Esophagus muscularis mucosa (tissue), 4 donors: ENCODE measurements at regions not wholly inside any gene's neighbourhood (a gene's known extent, or its start where the extent isn't known, plus 50 kb on each side); places are given as distances from the start of the nearest gene placed in this dataset.

Source experiments
- DNase-seq: peaks from one replicate; pipeline ENCODE4 v3.0.0-alpha.2; 2017; ENCODE audit errors: extremely low spot score
- H3K27ac ChIP-seq, 4 donors: fragments of 200-600 bp; sonication (generic); replicated peaks in 1 of 4; 1 replicate in 3 of 4; 2 replicates in 1 of 4; pipeline ENCODE4 v1.5.1; 2016 to 2019; ENCODE audit warnings: mild to moderate bottlenecking in 1 of 4
- H3K27me3 ChIP-seq, 4 donors: fragments of 200-600 bp; sonication (generic); one replicate each; pipeline versions ENCODE4 v1.5.1 to v1.6.0; 2016 to 2019
- H3K36me3 ChIP-seq, 4 donors: fragments of 200-600 bp; sonication (generic); one replicate each; pipeline ENCODE4 v1.5.1; 2016 to 2019
- H3K4me1 ChIP-seq, 4 donors: fragments of 200-600 bp; sonication (generic); one replicate each; pipeline ENCODE4 v1.5.1; 2016 to 2019
- H3K4me3 ChIP-seq, 4 donors: fragments of 200-600 bp; sonication (generic); 1 replicate in 2 of 4; 2 replicates in 2 of 4; pipeline ENCODE4 v1.5.1; 2016 to 2019; ENCODE audit warnings: mild to moderate bottlenecking in 4 of 4, moderate library complexity in 1 of 4
- H3K9me3 ChIP-seq, 4 donors: fragments of 200-600 bp; sonication (generic); 1 replicate in 3 of 4; 2 replicates in 1 of 4; pipeline ENCODE4 v1.5.1; 2016 to 2019
- CTCF ChIP-seq, 3 experiments: fragments of 200-600 bp in 2 of 3; fragments of 450-650 bp in 1 of 3; sonication (generic) in 2 of 3; IDR thresholded peaks; one replicate each; pipeline ENCODE4 v1.5.1; 2017 to 2019; ENCODE audit warnings: antibody characterized with exemption in 3 of 3, mild to moderate bottlenecking in 2 of 3, moderate library complexity in 1 of 3
- EP300 ChIP-seq: sonication (generic); formaldehyde crosslinking; IDR thresholded peaks from one replicate; pipeline ENCODE4 v1.6.1; 2017; ENCODE audit warnings: antibody characterized with exemption
- POLR2A ChIP-seq: fragments of 450-650 bp; IDR thresholded peaks from one replicate; pipeline ENCODE4 v1.6.1; 2017; ENCODE audit warnings: antibody characterized with exemption, moderate library complexity, mild to moderate bottlenecking, low read depth
- POLR2AphosphoS5 ChIP-seq, 2 donors: sonication (generic); formaldehyde crosslinking; IDR thresholded peaks; one replicate each; pipeline ENCODE4 v1.6.1; 2017; ENCODE audit warnings: antibody characterized with exemption in 2 of 2
- WGBS: methylation state at CpG from one replicate; pipeline ENCODE4 v1.1.5; 2018; 5-methylcytosine and 5-hydroxymethylcytosine counted together
- intact Hi-C: fragments of 100-400 bp; cut with DNase I; formaldehyde crosslinking; loops from one replicate; pipeline ENCODE4 v1.15.1; 2023

GRCh38 chr2:30346471-30347169, 100.4 kb upstream of the LCLAT1 start:
- Histone ChIP-seq H3K9me3 (no peaks in the 10 kb centered on the region), H3K36me3 (peaks cover 0 to 14% (median 0%) of the 10 kb centered on the region in 4 donors), H3K27ac (peak overlapping the region; percentile 74 to 79 (median 76)), H3K4me1 (peaks cover 27 to 36% (median 31%) of the 10 kb centered on the region in 4 donors), H3K27me3 (no peaks in the 10 kb centered on the region), H3K4me3 (peak overlapping the region; percentile 35 to 57 (median 44))
- TF ChIP-seq POLR2AphosphoS5 (IDR thresholded peaks at IDR 0.05) (peak; percentile 66 to 75), POLR2A (no peak)
- WGBS, result 36% methylated on average over 18 of the region's 21 CpGs
- DNase-seq, result no peak
- intact Hi-C loops, result loop anchor here (5.0 kb wide), 2 partner anchors 114 to 351 kb away; partner anchors contain the start of gene LBH

- Histone ChIP-seq H3K27ac (peak overlapping the region in 1 of 4 donors; percentile 2), H3K4me1 (peaks cover 33 to 40% (median 36%) of the 10 kb centered on the region in 4 donors), H3K36me3 (peaks cover 0 to 14% (median 0%) of the 10 kb centered on the region in 4 donors), H3K4me3 (no peak overlapping the region), H3K27me3 (no peaks in the 10 kb centered on the region), H3K9me3 (no peaks in the 10 kb centered on the region)
- TF ChIP-seq POLR2AphosphoS5 (IDR thresholded peaks at IDR 0.05) (no peak), EP300 (no peak), CTCF (IDR thresholded peaks at IDR 0.05) (no peak), POLR2A (no peak)
- no peak for DNase-seq
- 85% methylated on average over 2 of the region's 3 CpGs for WGBS
- intact Hi-C loops, result loop anchor here (5.0 kb wide), 2 partner anchors 117 to 348 kb away; partner anchors contain the start of gene LBH
Measured at GRCh38 chr2:30348825-30349224, 98.2 kb upstream of the LCLAT1 start.

GRCh38 chr2:30349691-30350090, 97.4 kb upstream of the LCLAT1 start:
- 87% methylated on average over 7 of the region's 7 CpGs for WGBS
- Histone ChIP-seq H3K36me3 (peaks cover 0 to 14% (median 0%) of the 10 kb centered on the region in 4 donors), H3K27me3 (no peaks in the 10 kb centered on the region), H3K27ac (no peak overlapping the region), H3K4me1 (peaks cover 33 to 40% (median 36%) of the 10 kb centered on the region in 4 donors), H3K9me3 (no peaks in the 10 kb centered on the region), H3K4me3 (no peak overlapping the region)
- intact Hi-C loops, result loop anchor here (5.0 kb wide), 2 partner anchors 117 to 348 kb away; partner anchors contain the start of gene LBH
- DNase-seq, result no peak
- no peak for TF ChIP-seq EP300
- no peak for TF ChIP-seq POLR2A
- no peak for TF ChIP-seq CTCF (IDR thresholded peaks at IDR 0.05)
- TF ChIP-seq POLR2AphosphoS5 (IDR thresholded peaks at IDR 0.05), result no peak

GRCh38 chr2:30351116-30351515, 95.9 kb upstream of the LCLAT1 start:
- intact Hi-C loops, result no loop called here
- no peak for DNase-seq
- H3K4me1 ChIP-seq, result peaks cover 25 to 32% (median 29%) of the 10 kb centered on the region in 4 donors
- peak overlapping the region in 1 of 4 donors; percentile 50 for H3K27ac ChIP-seq
- no peak overlapping the region for H3K4me3 ChIP-seq
- H3K27me3 ChIP-seq, result no peaks in the 10 kb centered on the region
- H3K9me3 ChIP-seq, result no peaks in the 10 kb centered on the region
- H3K36me3 ChIP-seq, result peaks cover 0 to 14% (median 0%) of the 10 kb centered on the region in 4 donors
- 55% methylated on average over 2 of the region's 9 CpGs for WGBS
- TF ChIP-seq POLR2AphosphoS5 (IDR thresholded peaks at IDR 0.05) (peak in 1 of 2 donors; percentile 15), POLR2A (no peak), EP300 (no peak)

GRCh38 chr2:30351949-30352348, 95.1 kb upstream of the LCLAT1 start:
- peaks cover 0 to 14% (median 0%) of the 10 kb centered on the region in 4 donors for H3K36me3 ChIP-seq
- H3K4me3 ChIP-seq, result no peak overlapping the region
- TF ChIP-seq POLR2A, result no peak
- TF ChIP-seq POLR2AphosphoS5 (IDR thresholded peaks at IDR 0.05), result no peak
- TF ChIP-seq CTCF (IDR thresholded peaks at IDR 0.05), result no peak
- H3K9me3 ChIP-seq, result no peaks in the 10 kb centered on the region
- peaks cover 17 to 24% (median 21%) of the 10 kb centered on the region in 4 donors for H3K4me1 ChIP-seq
- H3K27ac ChIP-seq, result no peak overlapping the region
- DNase-seq, result no peak
- intact Hi-C loops, result no loop called here
- no peaks in the 10 kb centered on the region for H3K27me3 ChIP-seq
- 86% methylated on average over 3 of the region's 3 CpGs for WGBS
